AG09309 (cell line): ENCODE measurements at regions not wholly inside any gene's neighbourhood (a gene's known extent, or its start where the extent isn't known, plus 50 kb on each side); places are given as distances from the start of the nearest gene placed in this dataset.

Experiments
- DNase-seq: peaks from one replicate; pipeline ENCODE4 v3.0.0-alpha.2; 2010; ENCODE audit warnings: low read depth
- H3K4me3 ChIP-seq: 2 replicates; pipeline ENCODE4 v1.5.1; 2011; ENCODE audit warnings: mild to moderate bottlenecking, low read depth, low read length, moderate library complexity; ENCODE audit not compliant: control insufficient read depth
- TF ChIP-seq, protein P1 (sequence below): IDR thresholded peaks from 2 replicates; pipeline ENCODE4 v1.5.1; 2011; ENCODE audit warnings: mild to moderate bottlenecking, low read depth, low read length, inconsistent platforms; ENCODE audit not compliant: insufficient read depth, control insufficient read depth; ENCODE audit errors: missing control alignments

DNA sequence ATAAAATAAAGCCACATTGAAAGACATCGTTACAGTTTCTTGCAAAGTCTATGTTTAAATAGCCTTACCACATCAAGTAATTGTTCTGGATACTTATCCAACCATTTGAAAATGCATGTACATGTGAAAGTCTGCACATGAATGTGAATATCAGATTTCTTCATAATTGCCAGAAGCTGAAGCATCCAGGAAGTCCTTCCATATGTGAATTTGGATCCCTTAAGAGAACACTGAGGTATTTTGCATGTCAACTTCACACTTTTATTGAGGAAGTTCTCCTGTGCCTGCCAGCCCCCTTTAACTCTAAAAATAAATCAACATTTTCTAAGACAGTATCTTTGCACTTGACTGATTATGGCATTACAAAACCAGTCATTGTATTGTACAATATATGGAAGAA lies 1103.5 kb upstream of the ADGRL3 start:
- DNase-seq, result no peak
- H3K4me3 ChIP-seq, result no peak overlapping the region
- TF ChIP-seq, protein P1, sequence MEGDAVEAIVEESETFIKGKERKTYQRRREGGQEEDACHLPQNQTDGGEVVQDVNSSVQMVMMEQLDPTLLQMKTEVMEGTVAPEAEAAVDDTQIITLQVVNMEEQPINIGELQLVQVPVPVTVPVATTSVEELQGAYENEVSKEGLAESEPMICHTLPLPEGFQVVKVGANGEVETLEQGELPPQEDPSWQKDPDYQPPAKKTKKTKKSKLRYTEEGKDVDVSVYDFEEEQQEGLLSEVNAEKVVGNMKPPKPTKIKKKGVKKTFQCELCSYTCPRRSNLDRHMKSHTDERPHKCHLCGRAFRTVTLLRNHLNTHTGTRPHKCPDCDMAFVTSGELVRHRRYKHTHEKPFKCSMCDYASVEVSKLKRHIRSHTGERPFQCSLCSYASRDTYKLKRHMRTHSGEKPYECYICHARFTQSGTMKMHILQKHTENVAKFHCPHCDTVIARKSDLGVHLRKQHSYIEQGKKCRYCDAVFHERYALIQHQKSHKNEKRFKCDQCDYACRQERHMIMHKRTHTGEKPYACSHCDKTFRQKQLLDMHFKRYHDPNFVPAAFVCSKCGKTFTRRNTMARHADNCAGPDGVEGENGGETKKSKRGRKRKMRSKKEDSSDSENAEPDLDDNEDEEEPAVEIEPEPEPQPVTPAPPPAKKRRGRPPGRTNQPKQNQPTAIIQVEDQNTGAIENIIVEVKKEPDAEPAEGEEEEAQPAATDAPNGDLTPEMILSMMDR, result no peak

DNA sequence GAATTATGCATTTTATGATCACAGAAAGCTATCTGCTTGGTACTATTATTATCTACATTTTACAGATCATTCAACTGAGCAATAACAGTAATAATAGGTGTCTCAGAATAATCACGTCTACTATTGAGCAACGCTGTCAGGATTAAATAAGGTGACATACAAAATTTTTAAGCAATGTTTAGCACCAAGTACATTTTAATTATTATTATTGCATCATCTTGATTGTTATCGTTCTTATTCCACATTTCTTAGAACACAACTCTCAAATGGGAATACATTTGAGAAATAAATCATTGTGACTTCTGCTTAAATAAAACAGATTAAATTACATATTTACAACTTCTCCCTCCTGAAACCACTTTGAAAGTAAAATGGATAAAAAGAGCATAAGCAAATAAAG lies 1083.5 kb upstream of the ADGRL3 start:
- no peak for DNase-seq
- TF ChIP-seq, protein P1, result no peak
- no peak overlapping the region for H3K4me3 ChIP-seq

DNA sequence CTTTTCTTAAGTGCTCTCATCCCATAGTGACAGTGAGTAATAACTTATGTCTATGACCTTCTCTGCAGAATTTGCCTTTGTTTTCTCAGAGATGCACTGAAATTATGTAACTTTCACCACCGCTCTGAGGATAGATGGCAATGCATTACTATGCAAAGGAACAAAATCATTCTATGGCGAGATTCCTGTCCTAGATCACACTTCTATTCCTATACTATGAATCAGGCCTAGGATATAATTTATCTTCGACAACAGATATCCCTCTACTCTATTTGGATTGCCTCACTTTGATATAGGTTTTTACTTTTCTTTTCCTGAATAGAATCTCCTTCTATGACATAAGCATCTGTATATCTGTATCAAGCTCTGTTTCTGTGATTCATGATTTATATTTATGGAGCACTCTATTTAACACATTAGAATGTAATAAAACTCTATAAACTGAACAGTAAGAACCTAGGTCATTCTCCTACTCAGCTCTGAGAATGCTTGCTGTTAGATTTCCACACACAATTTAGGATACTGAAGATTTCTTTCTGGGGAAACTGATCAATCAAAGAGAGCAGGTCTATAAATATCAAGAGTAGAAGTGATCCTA lies 1082.3 kb upstream of the ADGRL3 start:
- TF ChIP-seq, protein P1, result no peak
- no peak overlapping the region for H3K4me3 ChIP-seq
- DNase-seq, result no peak

DNA sequence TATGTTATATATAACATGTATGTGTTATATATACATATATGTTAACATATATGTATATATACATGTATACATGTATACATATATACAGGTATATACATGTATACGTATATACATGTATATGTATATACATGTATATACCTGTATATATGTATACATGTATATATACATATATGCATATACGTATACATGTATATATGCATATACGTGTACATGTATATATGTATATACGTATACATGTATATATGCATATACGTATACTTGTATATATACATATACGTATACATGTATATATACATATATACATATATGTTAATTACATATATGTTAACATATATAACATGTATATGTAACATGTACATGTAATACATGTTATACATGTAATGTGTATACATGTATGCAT lies 1077.3 kb upstream of the ADGRL3 start:
- DNase-seq, result no peak
- TF ChIP-seq, protein P1, result no peak
- no peak overlapping the region for H3K4me3 ChIP-seq

DNA sequence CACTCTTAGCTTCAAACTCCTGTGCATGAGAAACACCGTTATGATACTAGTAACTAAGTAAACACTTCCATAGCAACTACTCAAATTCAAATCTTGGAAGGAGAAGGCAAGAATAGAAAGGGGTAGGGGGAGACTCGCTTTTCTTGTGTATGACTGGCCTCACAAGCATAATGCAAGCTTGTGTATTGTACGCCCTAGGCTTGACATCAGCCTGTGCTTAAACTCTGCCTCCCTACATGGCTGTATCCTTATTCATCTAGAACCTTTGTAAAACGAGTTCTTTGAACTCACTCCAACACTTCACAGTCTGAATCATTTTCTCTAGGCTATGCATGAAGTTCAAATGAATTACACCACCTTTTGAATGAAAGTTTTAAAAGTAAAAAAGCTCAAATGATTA lies 1071.2 kb upstream of the ADGRL3 start:
- DNase-seq, result no peak
- H3K4me3 ChIP-seq, result no peak overlapping the region
- TF ChIP-seq, protein P1, result no peak

DNA sequence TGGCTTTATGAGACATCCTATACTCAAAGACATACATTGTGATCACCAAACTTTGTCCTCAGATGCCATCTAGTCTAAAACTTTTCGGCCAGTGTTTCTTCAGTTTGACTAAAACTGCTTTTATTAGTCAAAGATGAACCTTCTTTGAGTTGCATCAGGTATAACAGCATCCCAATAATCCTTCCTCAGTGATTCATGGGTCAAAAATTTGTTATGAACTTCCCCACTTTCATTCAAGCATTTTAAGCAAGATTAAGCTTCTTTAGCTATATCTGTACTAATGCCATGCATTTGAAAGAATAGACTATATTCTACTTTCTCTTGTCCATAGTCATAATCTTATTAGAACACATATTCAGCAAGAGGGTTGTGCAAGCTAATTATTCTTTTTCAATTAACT lies 1070.4 kb upstream of the ADGRL3 start:
- DNase-seq, result no peak
- no peak overlapping the region for H3K4me3 ChIP-seq
- TF ChIP-seq, protein P1, result no peak

DNA sequence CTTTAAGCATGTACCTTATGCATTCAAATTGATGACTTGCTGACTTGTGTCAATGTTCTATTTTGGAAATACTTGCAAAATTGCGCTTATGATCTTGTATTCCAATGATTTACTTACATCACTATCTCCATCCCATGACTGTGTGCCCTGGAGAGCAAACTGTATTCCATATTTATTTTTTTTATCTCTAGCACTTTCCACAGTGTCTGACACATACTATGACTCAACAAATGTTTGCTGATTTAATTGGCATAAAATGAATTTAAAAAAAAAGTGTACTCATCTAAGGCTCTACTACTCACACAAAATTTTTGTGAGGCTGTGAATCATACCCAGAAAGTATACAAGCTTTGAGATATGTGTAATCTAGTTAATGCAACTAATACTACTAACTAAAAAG lies 1066.8 kb upstream of the ADGRL3 start:
- no peak for DNase-seq
- no peak overlapping the region for H3K4me3 ChIP-seq
- TF ChIP-seq, protein P1, result no peak
